Spinal cord (tissue), 9 donors: ENCODE measurements at regions not wholly inside any gene's neighbourhood (a gene's known extent, or its start where the extent isn't known, plus 50 kb on each side); places are given as distances from the start of the nearest gene placed in this dataset.

Experiments
- DNase-seq, 6 donors: peaks; one replicate each; pipeline versions ENCODE4 v3.0.0 to v3.0.0-alpha.2; 2013 to 2015; ENCODE audit warnings: low spot score in 6 of 6, low read depth in 4 of 6
- H3K27ac ChIP-seq: one replicate; pipeline ENCODE4 v1.5.1; 2013; ENCODE audit warnings: low read depth, low read length, control low read depth
- H3K27me3 ChIP-seq: one replicate; pipeline ENCODE4 v1.6.1; 2013; ENCODE audit warnings: low read length; ENCODE audit not compliant: control insufficient read depth, insufficient read depth
- H3K36me3 ChIP-seq: one replicate; pipeline ENCODE4 v1.6.1; 2013; ENCODE audit warnings: low read length; ENCODE audit not compliant: control insufficient read depth, insufficient read depth
- H3K4me1 ChIP-seq: one replicate; pipeline ENCODE4 v1.6.1; 2013; ENCODE audit warnings: low read length; ENCODE audit not compliant: control insufficient read depth, insufficient read depth
- H3K4me3 ChIP-seq: one replicate; pipeline ENCODE4 v1.5.1; 2013; ENCODE audit warnings: low read depth, low read length, control low read depth
- H3K9me3 ChIP-seq: one replicate; pipeline ENCODE4 v1.6.1; 2013; ENCODE audit warnings: low read length; ENCODE audit not compliant: control insufficient read depth, insufficient read depth
- WGBS: methylation state at CpG from one replicate; pipeline ENCODE4 v1.1.5; 2013; ENCODE audit warnings: missing lambda C conversion rate; ENCODE audit not compliant: insufficient coverage; 5-methylcytosine and 5-hydroxymethylcytosine counted together
- donor health status: healthy.

DNA sequence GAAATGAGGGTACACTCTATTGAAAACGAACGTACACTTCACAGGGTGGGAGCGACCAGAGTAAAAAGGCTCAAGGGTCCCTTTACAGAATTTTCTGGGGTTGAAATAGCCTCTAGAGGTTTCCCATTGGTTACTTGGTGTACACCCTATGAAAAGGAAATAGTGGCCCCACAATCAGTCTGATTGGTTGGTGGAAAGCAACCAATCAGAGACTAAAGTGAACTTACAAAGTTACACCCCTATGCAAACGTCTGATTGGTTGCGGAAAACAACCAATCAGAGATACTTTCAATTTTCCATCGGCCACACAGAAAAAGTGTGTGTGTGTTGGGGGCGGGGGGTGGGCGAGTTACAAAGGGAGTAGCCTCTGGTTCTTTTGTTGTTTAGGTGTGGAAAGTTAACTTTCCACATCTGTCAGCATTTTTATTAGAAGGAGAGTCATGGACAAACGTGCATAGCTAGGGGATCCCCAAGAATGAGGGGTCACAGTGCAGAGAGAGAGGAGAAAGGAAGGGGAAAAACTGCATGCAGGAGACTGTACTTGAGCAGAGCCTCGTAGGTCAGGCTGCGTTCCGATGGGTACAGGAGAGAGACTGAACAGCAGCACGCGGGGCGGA lies 1152.1 kb downstream of the TBC1D22A start:
- peaks cover 15% of the 10 kb centered on the region for H3K4me1 ChIP-seq
- H3K36me3 ChIP-seq, result no peaks in the 10 kb centered on the region
- H3K27me3 ChIP-seq, result no peaks in the 10 kb centered on the region
- H3K27ac ChIP-seq, result no peak overlapping the region
- 93% methylated on average over 11 of the region's 15 CpGs for WGBS
- no peak for DNase-seq
- no peak overlapping the region for H3K4me3 ChIP-seq
- no peaks in the 10 kb centered on the region for H3K9me3 ChIP-seq

DNA sequence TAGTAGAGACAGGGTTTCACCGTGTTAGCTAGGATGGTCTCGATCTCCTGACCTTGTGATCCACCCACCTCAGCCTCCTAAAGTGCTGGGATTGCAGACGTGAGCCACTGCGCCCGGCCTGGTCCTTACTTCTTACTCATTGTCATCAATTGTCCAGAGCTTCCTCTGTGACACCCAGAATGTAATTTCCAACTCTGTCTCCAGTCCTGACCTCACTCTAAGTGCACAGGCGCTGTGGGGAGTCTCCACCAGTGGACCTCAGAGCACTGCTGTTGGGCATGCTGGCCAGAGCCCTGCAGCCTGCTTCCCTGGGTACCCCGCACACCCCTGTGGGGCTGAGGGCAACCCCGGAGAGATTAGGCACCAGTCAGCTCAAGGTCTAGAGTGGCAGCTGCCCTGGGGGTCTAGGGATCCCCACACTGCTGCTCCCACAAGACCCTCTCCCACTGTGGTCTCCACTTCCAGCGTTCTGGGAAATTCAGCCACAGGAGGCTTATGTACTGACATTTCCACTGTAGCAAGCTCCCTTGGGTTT lies 1140.3 kb downstream of the TBC1D22A start:
- H3K36me3 ChIP-seq, result no peaks in the 10 kb centered on the region
- DNase-seq, result no peak

DNA sequence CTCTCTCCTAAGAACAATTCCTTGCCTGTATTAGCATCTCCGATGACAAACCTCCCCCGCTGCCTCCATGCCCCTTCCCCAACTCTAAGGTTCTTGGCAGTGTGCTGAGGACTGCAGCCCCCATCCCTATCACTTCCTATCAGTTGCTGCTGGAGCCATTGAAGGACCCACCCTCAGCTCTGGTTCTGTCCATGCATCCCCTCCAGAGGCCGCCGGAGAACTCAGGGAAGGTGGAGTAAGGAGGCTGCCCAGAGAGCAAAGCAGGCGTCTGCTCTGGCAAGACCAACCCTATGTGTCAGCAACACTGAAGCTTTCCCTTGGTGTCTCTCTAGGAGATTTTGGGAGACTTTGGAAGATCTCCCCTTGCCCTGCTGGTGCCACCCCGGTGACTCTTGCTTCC lies 1139.5 kb downstream of the TBC1D22A start:
- WGBS, result 97% methylated on average over 2 of the region's 6 CpGs
- Histone ChIP-seq H3K4me1 (no peaks in the 10 kb centered on the region), H3K4me3 (no peak overlapping the region), H3K27ac (no peak overlapping the region), H3K36me3 (no peaks in the 10 kb centered on the region), H3K27me3 (no peaks in the 10 kb centered on the region), H3K9me3 (no peaks in the 10 kb centered on the region)
- DNase-seq, result no peak

More for the DNA sequence above, 1140.3 kb downstream of the TBC1D22A start:
- H3K4me3 ChIP-seq, result no peak overlapping the region
- H3K4me1 ChIP-seq, result no peaks in the 10 kb centered on the region
- 96% methylated on average over 8 of the region's 9 CpGs for WGBS
- no peaks in the 10 kb centered on the region for H3K27me3 ChIP-seq
- H3K9me3 ChIP-seq, result no peaks in the 10 kb centered on the region
- no peak overlapping the region for H3K27ac ChIP-seq

DNA sequence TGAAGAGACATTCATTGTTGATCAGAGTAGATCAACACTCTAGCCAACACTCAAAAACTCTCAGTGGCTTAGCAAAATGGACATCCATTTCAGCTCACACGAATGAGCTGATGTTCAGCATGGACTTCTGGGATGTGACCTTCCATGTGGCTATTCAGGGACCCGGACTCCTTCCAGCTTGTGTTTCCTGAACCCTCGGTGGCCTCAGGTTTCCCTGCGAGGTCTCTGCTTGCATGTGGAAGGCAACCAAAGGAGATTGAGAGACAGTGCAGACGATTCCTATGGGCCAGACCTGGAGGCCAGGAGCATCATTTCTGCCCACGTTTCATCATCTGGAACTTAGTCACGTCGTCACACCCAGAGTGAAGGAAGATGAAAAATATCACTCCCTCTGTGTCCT lies 1137.4 kb downstream of the TBC1D22A start:
- H3K4me3 ChIP-seq, result no peak overlapping the region
- no peaks in the 10 kb centered on the region for H3K27me3 ChIP-seq
- no peak for DNase-seq
- 93% methylated on average over 5 of the region's 8 CpGs for WGBS
- H3K27ac ChIP-seq, result no peak overlapping the region
- no peaks in the 10 kb centered on the region for H3K4me1 ChIP-seq
- H3K9me3 ChIP-seq, result no peaks in the 10 kb centered on the region
- no peaks in the 10 kb centered on the region for H3K36me3 ChIP-seq

DNA sequence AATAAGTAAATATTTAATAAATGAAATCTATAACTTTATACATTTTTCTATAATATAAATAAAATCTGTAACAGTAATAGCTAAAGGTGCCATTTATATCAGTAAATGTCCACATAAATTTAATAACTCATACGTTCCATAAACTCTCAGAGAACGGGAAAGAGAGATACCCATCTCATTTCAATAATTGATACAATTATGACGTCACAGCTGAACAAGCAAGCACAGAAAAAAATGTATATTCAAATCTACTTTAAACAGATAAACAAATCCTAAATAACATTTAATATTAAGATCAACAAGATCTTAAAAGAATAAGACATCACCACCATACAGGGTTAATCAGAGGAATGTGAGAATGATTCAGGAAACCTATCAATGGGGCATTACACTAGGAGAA lies 1136.5 kb downstream of the TBC1D22A start:
- no peaks in the 10 kb centered on the region for H3K36me3 ChIP-seq
- H3K27me3 ChIP-seq, result no peaks in the 10 kb centered on the region
- no peak overlapping the region for H3K4me3 ChIP-seq
- WGBS, result no CpG with 5 or more reads among the region's 3 CpGs
- no peak overlapping the region for H3K27ac ChIP-seq
- no peak for DNase-seq
- no peaks in the 10 kb centered on the region for H3K9me3 ChIP-seq
- no peaks in the 10 kb centered on the region for H3K4me1 ChIP-seq

DNA sequence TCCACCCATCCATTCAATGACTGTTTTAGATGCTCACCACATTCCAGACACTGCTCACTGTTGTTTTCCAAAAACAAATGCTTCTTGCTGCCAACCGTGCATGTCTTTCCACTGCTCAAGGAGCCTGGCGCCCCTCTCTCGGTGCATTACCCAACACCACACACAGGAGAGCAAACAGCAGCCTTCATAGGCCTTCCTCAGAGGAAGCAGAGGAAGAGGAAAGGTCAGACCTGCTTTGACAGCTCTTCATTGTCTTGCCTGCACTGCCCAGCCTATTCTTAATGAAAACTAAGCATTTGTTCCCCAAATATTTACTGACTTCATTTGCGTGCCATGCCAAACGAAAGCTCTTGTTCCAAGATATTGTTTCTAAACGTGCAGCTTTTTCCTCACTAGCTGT lies 1129.2 kb downstream of the TBC1D22A start:
- no peaks in the 10 kb centered on the region for H3K27me3 ChIP-seq
- H3K9me3 ChIP-seq, result no peaks in the 10 kb centered on the region
- no peaks in the 10 kb centered on the region for H3K4me1 ChIP-seq
- no peaks in the 10 kb centered on the region for H3K36me3 ChIP-seq
- 32% methylated on average over 5 of the region's 6 CpGs for WGBS
- DNase-seq, result peak in 1 of 6 donors; percentile 31
- H3K27ac ChIP-seq, result no peak overlapping the region
- no peak overlapping the region for H3K4me3 ChIP-seq

DNA sequence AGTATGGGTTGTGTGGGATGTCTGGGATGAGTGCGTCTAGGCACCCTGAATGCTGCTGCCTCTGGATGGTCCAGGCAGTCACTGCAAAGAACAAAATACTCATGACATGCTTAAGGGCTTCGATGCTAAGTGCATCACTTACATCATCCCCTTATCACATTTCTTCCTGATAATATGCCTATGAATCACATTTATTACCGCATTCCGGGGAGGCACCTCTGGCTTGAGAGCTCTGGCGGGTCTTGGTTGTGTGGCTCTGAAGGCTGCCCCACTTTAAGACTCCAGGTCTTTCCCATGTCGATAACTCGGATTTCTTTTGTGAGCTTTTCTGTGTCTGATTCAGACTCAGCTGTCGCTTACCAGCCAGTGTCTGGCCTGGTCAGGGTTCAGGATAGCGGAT lies 1126.4 kb downstream of the TBC1D22A start:
- no peaks in the 10 kb centered on the region for H3K36me3 ChIP-seq
- no peak overlapping the region for H3K27ac ChIP-seq
- peak in 1 of 6 donors; percentile 15 for DNase-seq
- no peaks in the 10 kb centered on the region for H3K4me1 ChIP-seq
- no peaks in the 10 kb centered on the region for H3K9me3 ChIP-seq
- no peaks in the 10 kb centered on the region for H3K27me3 ChIP-seq
- no peak overlapping the region for H3K4me3 ChIP-seq
- WGBS, result 88% methylated on average over 8 of the region's 9 CpGs

DNA sequence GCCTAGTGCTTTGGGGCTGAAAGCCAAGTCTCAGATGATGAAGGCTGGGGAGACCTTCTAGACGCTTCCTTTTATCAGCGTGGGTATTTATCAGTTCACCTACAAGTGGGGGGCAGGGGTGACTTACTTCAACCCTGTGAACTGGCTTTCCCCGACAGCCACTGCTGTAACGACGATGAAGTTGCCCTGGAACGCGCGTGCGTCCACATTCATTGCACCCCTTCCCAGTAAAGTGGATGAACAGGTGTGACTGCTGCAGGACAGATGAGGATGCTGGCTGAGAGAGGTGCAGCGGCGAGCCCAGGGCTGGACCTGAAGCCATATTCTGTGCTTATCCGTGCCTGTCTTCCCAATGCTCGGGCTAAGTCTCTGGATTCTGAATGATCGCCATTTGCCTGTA lies 1122.3 kb downstream of the TBC1D22A start:
- Histone ChIP-seq H3K9me3 (no peaks in the 10 kb centered on the region), H3K4me1 (peaks cover 4% of the 10 kb centered on the region), H3K4me3 (no peak overlapping the region), H3K36me3 (no peaks in the 10 kb centered on the region), H3K27ac (no peak overlapping the region), H3K27me3 (no peaks in the 10 kb centered on the region)
- DNase-seq, result no peak
- 98% methylated on average over 14 of the region's 14 CpGs for WGBS

DNA sequence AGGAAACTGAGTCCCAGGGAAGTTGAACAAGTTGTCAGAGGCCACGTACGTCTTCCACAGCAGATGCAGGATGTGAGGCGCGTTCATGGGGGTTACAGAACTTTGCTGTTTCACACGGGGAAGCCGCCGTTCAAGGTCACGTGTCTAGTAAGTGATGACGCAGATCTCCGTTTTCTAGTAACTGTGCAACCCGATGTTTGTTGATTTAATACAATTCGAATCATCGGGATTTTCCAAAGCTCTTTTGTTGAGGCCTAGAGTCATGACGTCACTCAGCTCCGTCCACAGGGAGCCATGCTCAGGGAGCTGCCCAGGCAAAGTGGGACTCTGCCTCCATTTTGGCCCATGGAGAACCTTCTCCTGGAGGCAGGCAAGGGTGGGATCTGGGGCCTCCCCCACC lies 1121.8 kb downstream of the TBC1D22A start:
- H3K4me3 ChIP-seq, result no peak overlapping the region
- no peak overlapping the region for H3K27ac ChIP-seq
- no peak for DNase-seq
- no peaks in the 10 kb centered on the region for H3K36me3 ChIP-seq
- no peaks in the 10 kb centered on the region for H3K9me3 ChIP-seq
- 94% methylated on average over 15 of the region's 15 CpGs for WGBS
- no peaks in the 10 kb centered on the region for H3K27me3 ChIP-seq
- H3K4me1 ChIP-seq, result peaks cover 4% of the 10 kb centered on the region

DNA sequence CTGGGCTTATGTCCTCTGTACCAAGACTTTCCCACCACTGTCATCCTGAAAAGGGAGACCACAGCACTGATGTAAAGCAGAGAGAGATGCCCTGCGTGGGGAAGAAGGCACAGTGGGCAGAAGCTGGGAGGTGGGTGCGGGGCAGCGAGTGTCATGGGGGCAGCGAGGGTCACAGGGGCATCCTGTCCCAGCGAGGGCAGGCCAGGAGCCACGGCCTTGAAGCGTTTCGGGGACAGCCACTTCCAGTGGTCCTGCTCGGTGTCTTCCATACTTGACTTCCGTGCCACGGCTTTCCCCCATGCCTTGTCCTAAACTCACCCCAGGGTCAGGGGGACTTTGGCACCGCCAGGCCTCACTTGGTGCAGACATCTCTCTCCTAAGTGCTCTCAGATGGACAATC lies 1121.3 kb downstream of the TBC1D22A start:
- Histone ChIP-seq H3K27ac (no peak overlapping the region), H3K4me3 (no peak overlapping the region), H3K36me3 (no peaks in the 10 kb centered on the region), H3K4me1 (peaks cover 4% of the 10 kb centered on the region), H3K9me3 (no peaks in the 10 kb centered on the region), H3K27me3 (no peaks in the 10 kb centered on the region)
- DNase-seq, result no peak
- WGBS, result 100% methylated on average over 7 of the region's 12 CpGs
